Neural progenitor cell (in vitro differentiated cells): ENCODE measurements at regions not wholly inside any gene's neighbourhood (a gene's known extent, or its start where the extent isn't known, plus 50 kb on each side); places are given as distances from the start of the nearest gene placed in this dataset.

Experiments used
- DNase-seq: peaks from one replicate; pipeline ENCODE4 v3.0.0-alpha.2; 2016; ENCODE audit warnings: low spot score
- H2AFZ ChIP-seq: fragments of 200-600 bp; sonication (generic); replicated peaks from 2 replicates; pipeline ENCODE4 v1.6.1; 2016; ENCODE audit warnings: antibody characterized with exemption
- H3F3A ChIP-seq: fragments of 200-600 bp; sonication (generic); 2 replicates; pipeline ENCODE4 v1.6.1; 2016; ENCODE audit warnings: antibody characterized with exemption, low read depth
- H3K27ac ChIP-seq: fragments of 200-600 bp; sonication (generic); 2 replicates; pipeline ENCODE4 v1.5.1; 2016; ENCODE audit warnings: mild to moderate bottlenecking
- H3K27me3 ChIP-seq: fragments of 200-600 bp; sonication (generic); 2 replicates; pipeline ENCODE4 v1.6.1; 2016; ENCODE audit warnings: mild to moderate bottlenecking, moderate library complexity
- H3K36me3 ChIP-seq: fragments of 200-600 bp; sonication (generic); 2 replicates; pipeline ENCODE4 v1.5.1; 2016
- H3K4me1 ChIP-seq: fragments of 200-600 bp; sonication (generic); 2 replicates; pipeline ENCODE4 v1.6.1; 2016; ENCODE audit warnings: mixed run types
- H3K4me2 ChIP-seq: fragments of 200-600 bp; sonication (generic); 2 replicates; pipeline ENCODE4 v1.6.1; 2016
- H3K4me3 ChIP-seq: fragments of 200-600 bp; sonication (generic); 2 replicates; pipeline ENCODE4 v1.5.1; 2016
- H3K79me2 ChIP-seq: fragments of 200-600 bp; sonication (generic); 2 replicates; pipeline ENCODE4 v1.6.1; 2016; ENCODE audit warnings: low read depth
- H3K9ac ChIP-seq: fragments of 200-600 bp; sonication (generic); 2 replicates; pipeline ENCODE4 v1.6.1; 2016
- H3K9me3 ChIP-seq: fragments of 200-600 bp; sonication (generic); 2 replicates; pipeline ENCODE4 v1.5.1; 2016; ENCODE audit warnings: low read depth
- H4K20me1 ChIP-seq: fragments of 200-600 bp; sonication (generic); 2 replicates; pipeline ENCODE4 v1.6.1; 2016; ENCODE audit warnings: low read depth
- H3K27ac Mint-ChIP-seq: 3 replicates; pipeline ENCODE4 v1.8.0; 2021; ENCODE audit warnings: mixed read lengths
- H3K27me3 Mint-ChIP-seq: 2 replicates; pipeline ENCODE4 v1.8.0; 2022; ENCODE audit warnings: low read depth, mild to moderate bottlenecking, inconsistent platforms, moderate library complexity, mixed read lengths; ENCODE audit not compliant: insufficient read depth
- H3K36me3 Mint-ChIP-seq: 3 replicates; pipeline ENCODE4 v1.8.0; 2021; ENCODE audit warnings: mixed read lengths
- H3K4me1 Mint-ChIP-seq: 3 replicates; pipeline ENCODE4 v1.8.0; 2021; ENCODE audit warnings: mixed read lengths
- H3K4me3 Mint-ChIP-seq: 3 replicates; pipeline ENCODE4 v1.8.0; 2021; ENCODE audit warnings: mild to moderate bottlenecking, moderate library complexity, mixed read lengths
- H3K9me3 Mint-ChIP-seq: 3 replicates; pipeline ENCODE4 v1.8.0; 2020; ENCODE audit warnings: mixed read lengths
- EZH2 ChIP-seq: fragments of 200-600 bp; sonication (generic); IDR thresholded peaks from 2 replicates; pipeline ENCODE4 v1.6.1; 2017; ENCODE audit warnings: antibody characterized with exemption, mild to moderate bottlenecking, moderate library complexity
- EZH2phosphoT487 ChIP-seq: fragments of 200-600 bp; sonication (generic); IDR thresholded peaks from 2 replicates; pipeline ENCODE4 v1.6.1; 2017; ENCODE audit warnings: antibody characterized with exemption
- TF ChIP-seq, protein P1 (sequence below): fragments of 200-600 bp; sonication (generic); IDR thresholded peaks from 2 replicates; pipeline ENCODE4 v1.5.1; 2017; ENCODE audit warnings: antibody characterized with exemption, mild to moderate bottlenecking

DNA sequence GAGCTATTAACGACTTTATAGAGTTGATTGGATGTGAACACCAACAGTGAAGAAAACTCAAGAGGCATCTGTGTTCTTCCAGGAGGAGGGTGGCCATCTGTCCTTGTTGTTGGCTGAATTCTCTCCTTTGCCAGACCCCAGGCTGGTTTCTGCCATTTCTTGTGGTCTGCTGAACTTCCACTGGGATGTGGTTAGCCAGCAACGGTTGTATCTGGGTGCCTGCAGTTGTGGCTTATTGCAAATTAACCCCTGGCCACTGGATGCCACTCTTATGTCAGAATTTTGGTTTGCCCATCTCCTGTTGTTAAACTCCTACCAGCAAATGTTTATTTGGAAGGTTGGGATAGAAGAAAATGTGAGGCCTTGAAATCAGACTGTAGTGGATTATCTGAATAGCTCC is 163.6 kb upstream of the TBC1D5 start:
- peaks cover 11% of the 10 kb centered on the region for H3K4me1 ChIP-seq
- H3K4me3 ChIP-seq, result no peak overlapping the region
- Mint-ChIP-seq H3K36me3 (no peaks in the 10 kb centered on the region), H3K27ac (no peak overlapping the region), H3K4me1 (no peaks in the 10 kb centered on the region), H3K9me3 (peaks cover 5% of the 10 kb centered on the region), H3K4me3 (no peak overlapping the region), H3K27me3 (peaks cover 3% of the 10 kb centered on the region)
- no peak overlapping the region for H3K9ac ChIP-seq
- H3K79me2 ChIP-seq, result no peaks in the 10 kb centered on the region
- DNase-seq, result no peak
- H3K9me3 ChIP-seq, result no peaks in the 10 kb centered on the region
- no peak for TF ChIP-seq EZH2phosphoT487
- no peak for TF ChIP-seq EZH2
- TF ChIP-seq, protein P1, sequence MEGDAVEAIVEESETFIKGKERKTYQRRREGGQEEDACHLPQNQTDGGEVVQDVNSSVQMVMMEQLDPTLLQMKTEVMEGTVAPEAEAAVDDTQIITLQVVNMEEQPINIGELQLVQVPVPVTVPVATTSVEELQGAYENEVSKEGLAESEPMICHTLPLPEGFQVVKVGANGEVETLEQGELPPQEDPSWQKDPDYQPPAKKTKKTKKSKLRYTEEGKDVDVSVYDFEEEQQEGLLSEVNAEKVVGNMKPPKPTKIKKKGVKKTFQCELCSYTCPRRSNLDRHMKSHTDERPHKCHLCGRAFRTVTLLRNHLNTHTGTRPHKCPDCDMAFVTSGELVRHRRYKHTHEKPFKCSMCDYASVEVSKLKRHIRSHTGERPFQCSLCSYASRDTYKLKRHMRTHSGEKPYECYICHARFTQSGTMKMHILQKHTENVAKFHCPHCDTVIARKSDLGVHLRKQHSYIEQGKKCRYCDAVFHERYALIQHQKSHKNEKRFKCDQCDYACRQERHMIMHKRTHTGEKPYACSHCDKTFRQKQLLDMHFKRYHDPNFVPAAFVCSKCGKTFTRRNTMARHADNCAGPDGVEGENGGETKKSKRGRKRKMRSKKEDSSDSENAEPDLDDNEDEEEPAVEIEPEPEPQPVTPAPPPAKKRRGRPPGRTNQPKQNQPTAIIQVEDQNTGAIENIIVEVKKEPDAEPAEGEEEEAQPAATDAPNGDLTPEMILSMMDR, result no peak
- no peaks in the 10 kb centered on the region for H4K20me1 ChIP-seq
- no peak overlapping the region for H3K4me2 ChIP-seq
- H3K27me3 ChIP-seq, result no peaks in the 10 kb centered on the region
- no peaks in the 10 kb centered on the region for H3F3A ChIP-seq
- no peaks in the 10 kb centered on the region for H3K36me3 ChIP-seq
- no peak overlapping the region for H2AFZ ChIP-seq
- H3K27ac ChIP-seq, result no peak overlapping the region

DNA sequence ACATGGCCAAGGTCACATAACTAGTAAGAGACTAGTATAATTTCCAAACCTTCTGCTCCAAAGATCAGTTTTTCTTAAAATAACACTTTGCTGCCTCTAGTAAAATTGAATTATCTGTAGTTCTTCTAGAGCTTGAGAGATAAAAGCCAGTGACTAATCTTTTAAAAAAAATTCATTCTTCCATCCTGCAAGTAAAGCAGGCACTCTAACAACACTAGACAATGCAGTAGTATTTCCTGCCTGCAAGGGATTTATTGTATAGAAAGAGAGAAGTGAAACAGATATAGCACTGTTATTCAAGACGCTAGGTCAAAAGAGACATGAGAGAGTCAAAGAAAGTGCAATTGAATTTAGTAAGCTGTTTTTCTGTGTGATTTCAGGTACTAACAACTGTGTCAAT is 159.5 kb upstream of the TBC1D5 start:
- H3K9me3 Mint-ChIP-seq, result peaks cover 10% of the 10 kb centered on the region
- H3K27me3 Mint-ChIP-seq, result peaks cover 3% of the 10 kb centered on the region
- TF ChIP-seq EZH2phosphoT487, result no peak
- H3K9me3 ChIP-seq, result no peaks in the 10 kb centered on the region
- H3K4me1 Mint-ChIP-seq, result no peaks in the 10 kb centered on the region
- no peak overlapping the region for H3K4me2 ChIP-seq
- no peaks in the 10 kb centered on the region for H3K4me1 ChIP-seq
- no peak overlapping the region for H3K27ac ChIP-seq
- no peaks in the 10 kb centered on the region for H3K36me3 ChIP-seq
- H3K4me3 ChIP-seq, result no peak overlapping the region
- no peaks in the 10 kb centered on the region for H3F3A ChIP-seq
- H3K79me2 ChIP-seq, result no peaks in the 10 kb centered on the region
- no peak overlapping the region for H3K9ac ChIP-seq
- no peaks in the 10 kb centered on the region for H3K27me3 ChIP-seq
- no peak for DNase-seq
- no peak overlapping the region for H3K4me3 Mint-ChIP-seq
- H2AFZ ChIP-seq, result no peak overlapping the region
- H3K36me3 Mint-ChIP-seq, result no peaks in the 10 kb centered on the region
- H3K27ac Mint-ChIP-seq, result no peak overlapping the region
- no peaks in the 10 kb centered on the region for H4K20me1 ChIP-seq

DNA sequence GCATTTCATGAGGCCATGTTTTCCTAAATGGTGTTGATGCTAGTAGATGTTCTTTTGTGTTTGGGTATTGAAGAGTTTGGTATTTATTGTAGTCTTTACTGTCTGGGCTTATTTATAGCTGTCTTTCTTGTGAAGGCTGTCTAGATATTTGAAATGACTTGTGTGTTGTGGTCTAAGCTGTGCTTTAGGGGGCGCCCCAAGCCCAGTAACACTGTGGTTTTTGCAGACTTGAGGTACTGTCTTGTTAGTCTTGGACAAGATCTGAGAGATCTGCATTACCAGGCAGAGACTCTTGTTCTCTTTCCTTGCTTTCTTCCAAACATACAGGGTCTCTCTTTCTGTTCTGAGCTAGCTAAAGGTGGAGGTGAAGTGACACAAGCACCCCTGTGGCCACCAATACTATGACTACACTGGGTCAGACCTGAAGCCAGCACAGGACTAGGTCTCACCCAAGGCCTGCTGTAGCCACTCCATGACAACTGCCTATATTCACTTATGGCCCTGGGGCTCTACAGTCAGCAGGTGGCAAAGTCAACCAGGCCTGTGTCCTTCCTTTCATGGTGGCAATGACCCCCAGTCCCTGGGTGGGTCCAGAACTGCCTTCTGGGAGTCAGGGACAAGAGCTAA is 152.1 kb upstream of the TBC1D5 start:
- H3K9me3 ChIP-seq, result no peaks in the 10 kb centered on the region
- H3K9ac ChIP-seq, result no peak overlapping the region
- no peak for TF ChIP-seq EZH2phosphoT487
- TF ChIP-seq, protein P1, result peak; percentile 87
- H3K79me2 ChIP-seq, result no peaks in the 10 kb centered on the region
- H2AFZ ChIP-seq, result no peak overlapping the region
- no peak overlapping the region for H3K4me3 ChIP-seq
- peaks cover 2% of the 10 kb centered on the region for H3K9me3 Mint-ChIP-seq
- H3K4me2 ChIP-seq, result no peak overlapping the region
- H4K20me1 ChIP-seq, result no peaks in the 10 kb centered on the region
- H3K27ac Mint-ChIP-seq, result no peak overlapping the region
- no peaks in the 10 kb centered on the region for H3K4me1 ChIP-seq
- peak; percentile 77 for DNase-seq
- no peak overlapping the region for H3K27ac ChIP-seq
- no peaks in the 10 kb centered on the region for H3K4me1 Mint-ChIP-seq
- H3K4me3 Mint-ChIP-seq, result no peak overlapping the region
- no peaks in the 10 kb centered on the region for H3F3A ChIP-seq
- peaks cover 2% of the 10 kb centered on the region for H3K27me3 Mint-ChIP-seq
- H3K27me3 ChIP-seq, result no peaks in the 10 kb centered on the region
- H3K36me3 Mint-ChIP-seq, result no peaks in the 10 kb centered on the region
- H3K36me3 ChIP-seq, result no peaks in the 10 kb centered on the region

DNA sequence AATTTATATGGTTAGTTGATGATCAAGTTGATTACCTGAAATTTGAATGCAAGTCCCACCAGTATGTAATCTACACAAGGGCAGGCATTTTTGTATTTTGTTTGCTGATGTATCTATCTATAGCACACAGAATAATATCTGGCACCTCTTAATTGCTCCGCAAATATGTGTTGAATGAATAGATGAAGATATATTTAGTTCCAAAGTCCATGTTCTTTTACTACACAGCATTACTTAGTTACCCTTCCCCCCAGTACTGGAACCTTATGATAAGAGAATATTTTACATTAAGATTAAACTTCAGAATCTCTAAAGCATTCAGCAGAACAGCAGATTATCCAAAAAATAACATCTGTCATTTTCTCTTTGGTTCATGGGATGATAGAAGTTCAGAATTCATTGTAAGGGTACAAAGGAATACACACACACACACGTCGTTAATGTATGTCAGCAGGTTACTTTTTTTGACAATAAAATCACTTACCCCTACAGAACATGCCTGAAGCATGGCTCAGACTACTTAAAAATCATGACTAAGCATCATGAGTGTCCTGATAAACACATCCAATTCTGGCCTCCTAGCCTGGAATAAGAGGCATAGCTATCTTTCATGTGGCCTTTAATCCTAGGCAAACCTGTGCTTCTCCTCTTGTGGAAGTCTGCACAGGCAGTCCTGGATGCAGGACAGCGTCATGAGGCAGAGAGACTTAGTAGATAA is 148.9 kb upstream of the TBC1D5 start:
- DNase-seq, result no peak

More for the DNA sequence above, 148.9 kb upstream of the TBC1D5 start:
- Histone ChIP-seq H3K4me2 (no peak overlapping the region), H3K27ac (no peak overlapping the region), H3K79me2 (no peaks in the 10 kb centered on the region), H3K4me3 (no peak overlapping the region), H3K9ac (no peak overlapping the region), H3F3A (no peaks in the 10 kb centered on the region), H3K27me3 (no peaks in the 10 kb centered on the region), H3K36me3 (no peaks in the 10 kb centered on the region), H3K4me1 (no peaks in the 10 kb centered on the region), H4K20me1 (no peaks in the 10 kb centered on the region), H2AFZ (no peak overlapping the region), H3K9me3 (no peaks in the 10 kb centered on the region)
- H3K36me3 Mint-ChIP-seq, result no peaks in the 10 kb centered on the region
- H3K4me1 Mint-ChIP-seq, result no peaks in the 10 kb centered on the region
- no peak overlapping the region for H3K27ac Mint-ChIP-seq
- H3K9me3 Mint-ChIP-seq, result peaks cover 2% of the 10 kb centered on the region
- H3K4me3 Mint-ChIP-seq, result no peak overlapping the region
- peaks cover 2% of the 10 kb centered on the region for H3K27me3 Mint-ChIP-seq
- TF ChIP-seq EZH2phosphoT487 (no peak), EZH2 (no peak)
- TF ChIP-seq, protein P1, result no peak
